Neural progenitor cell (in vitro differentiated cells): ENCODE measurements at regions not wholly inside any gene's neighbourhood (a gene's known extent, or its start where the extent isn't known, plus 50 kb on each side); places are given as distances from the start of the nearest gene placed in this dataset.

Source experiments
- DNase-seq: peaks from one replicate; pipeline ENCODE4 v3.0.0-alpha.2; 2016; ENCODE audit warnings: low spot score
- H2AFZ ChIP-seq: fragments of 200-600 bp; sonication (generic); replicated peaks from 2 replicates; pipeline ENCODE4 v1.6.1; 2016; ENCODE audit warnings: antibody characterized with exemption
- H3F3A ChIP-seq: fragments of 200-600 bp; sonication (generic); 2 replicates; pipeline ENCODE4 v1.6.1; 2016; ENCODE audit warnings: antibody characterized with exemption, low read depth
- H3K27ac ChIP-seq: fragments of 200-600 bp; sonication (generic); 2 replicates; pipeline ENCODE4 v1.5.1; 2016; ENCODE audit warnings: mild to moderate bottlenecking
- H3K27me3 ChIP-seq: fragments of 200-600 bp; sonication (generic); 2 replicates; pipeline ENCODE4 v1.6.1; 2016; ENCODE audit warnings: mild to moderate bottlenecking, moderate library complexity
- H3K36me3 ChIP-seq: fragments of 200-600 bp; sonication (generic); 2 replicates; pipeline ENCODE4 v1.5.1; 2016
- H3K4me1 ChIP-seq: fragments of 200-600 bp; sonication (generic); 2 replicates; pipeline ENCODE4 v1.6.1; 2016; ENCODE audit warnings: mixed run types
- H3K4me2 ChIP-seq: fragments of 200-600 bp; sonication (generic); 2 replicates; pipeline ENCODE4 v1.6.1; 2016
- H3K4me3 ChIP-seq: fragments of 200-600 bp; sonication (generic); 2 replicates; pipeline ENCODE4 v1.5.1; 2016
- H3K79me2 ChIP-seq: fragments of 200-600 bp; sonication (generic); 2 replicates; pipeline ENCODE4 v1.6.1; 2016; ENCODE audit warnings: low read depth
- H3K9ac ChIP-seq: fragments of 200-600 bp; sonication (generic); 2 replicates; pipeline ENCODE4 v1.6.1; 2016
- H3K9me3 ChIP-seq: fragments of 200-600 bp; sonication (generic); 2 replicates; pipeline ENCODE4 v1.5.1; 2016; ENCODE audit warnings: low read depth
- H4K20me1 ChIP-seq: fragments of 200-600 bp; sonication (generic); 2 replicates; pipeline ENCODE4 v1.6.1; 2016; ENCODE audit warnings: low read depth
- H3K27ac Mint-ChIP-seq: 3 replicates; pipeline ENCODE4 v1.8.0; 2021; ENCODE audit warnings: mixed read lengths
- H3K27me3 Mint-ChIP-seq: 2 replicates; pipeline ENCODE4 v1.8.0; 2022; ENCODE audit warnings: low read depth, mild to moderate bottlenecking, inconsistent platforms, moderate library complexity, mixed read lengths; ENCODE audit not compliant: insufficient read depth
- H3K36me3 Mint-ChIP-seq: 3 replicates; pipeline ENCODE4 v1.8.0; 2021; ENCODE audit warnings: mixed read lengths
- H3K4me1 Mint-ChIP-seq: 3 replicates; pipeline ENCODE4 v1.8.0; 2021; ENCODE audit warnings: mixed read lengths
- H3K4me3 Mint-ChIP-seq: 3 replicates; pipeline ENCODE4 v1.8.0; 2021; ENCODE audit warnings: mild to moderate bottlenecking, moderate library complexity, mixed read lengths
- H3K9me3 Mint-ChIP-seq: 3 replicates; pipeline ENCODE4 v1.8.0; 2020; ENCODE audit warnings: mixed read lengths
- EZH2 ChIP-seq: fragments of 200-600 bp; sonication (generic); IDR thresholded peaks from 2 replicates; pipeline ENCODE4 v1.6.1; 2017; ENCODE audit warnings: antibody characterized with exemption, mild to moderate bottlenecking, moderate library complexity
- EZH2phosphoT487 ChIP-seq: fragments of 200-600 bp; sonication (generic); IDR thresholded peaks from 2 replicates; pipeline ENCODE4 v1.6.1; 2017; ENCODE audit warnings: antibody characterized with exemption
- TF ChIP-seq, protein P1 (sequence below): fragments of 200-600 bp; sonication (generic); IDR thresholded peaks from 2 replicates; pipeline ENCODE4 v1.5.1; 2017; ENCODE audit warnings: antibody characterized with exemption, mild to moderate bottlenecking

DNA sequence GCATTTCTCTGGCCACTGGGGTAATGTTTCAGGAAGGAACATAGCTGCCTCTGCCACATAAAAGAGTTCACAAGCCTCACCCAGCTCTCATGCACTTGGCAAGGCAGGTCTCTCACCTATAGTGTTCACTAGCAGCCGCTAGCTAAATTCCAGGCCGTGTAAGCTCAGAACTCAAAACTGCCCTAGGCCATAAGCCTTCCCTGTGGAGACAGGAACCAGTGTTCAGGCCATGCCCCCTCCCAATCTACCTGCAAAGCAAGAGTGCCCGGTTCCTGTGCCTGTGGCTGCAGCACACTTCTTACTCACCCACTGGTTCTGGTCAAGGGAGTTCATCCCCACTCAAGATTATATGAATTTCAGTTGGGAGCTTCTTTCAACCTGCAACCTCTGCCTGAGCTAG, 60.7 kb upstream of the ZNF169 start:
- H3K27ac Mint-ChIP-seq, result no peak overlapping the region
- H3K4me3 ChIP-seq, result no peak overlapping the region

DNA sequence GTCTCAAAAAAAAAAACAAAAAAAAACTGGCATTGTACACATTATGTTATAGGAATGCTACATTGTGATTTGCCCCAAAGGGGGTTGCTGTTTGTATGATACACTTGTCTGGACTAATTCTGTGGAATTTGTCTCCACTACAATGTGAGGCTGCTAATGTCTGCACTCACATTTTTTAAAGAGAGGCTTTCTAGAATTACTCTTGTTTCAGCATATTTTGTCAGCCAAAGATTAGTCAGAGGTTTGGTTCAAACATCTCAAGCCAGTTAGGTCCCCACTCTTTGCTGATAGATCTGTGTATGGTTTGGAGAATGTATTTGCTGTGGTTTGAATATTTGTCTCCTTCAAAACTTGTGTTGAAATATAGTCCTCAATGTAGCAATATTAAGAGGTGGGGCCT, 59.3 kb upstream of the ZNF169 start:
- no peak overlapping the region for H2AFZ ChIP-seq
- no peaks in the 10 kb centered on the region for H3K9me3 ChIP-seq
- Mint-ChIP-seq H3K27me3 (peaks cover 4% of the 10 kb centered on the region), H3K4me3 (no peak overlapping the region), H3K27ac (no peak overlapping the region), H3K9me3 (peaks cover 34% of the 10 kb centered on the region), H3K4me1 (peaks cover 5% of the 10 kb centered on the region), H3K36me3 (peaks cover 24% of the 10 kb centered on the region)
- TF ChIP-seq, protein P1, sequence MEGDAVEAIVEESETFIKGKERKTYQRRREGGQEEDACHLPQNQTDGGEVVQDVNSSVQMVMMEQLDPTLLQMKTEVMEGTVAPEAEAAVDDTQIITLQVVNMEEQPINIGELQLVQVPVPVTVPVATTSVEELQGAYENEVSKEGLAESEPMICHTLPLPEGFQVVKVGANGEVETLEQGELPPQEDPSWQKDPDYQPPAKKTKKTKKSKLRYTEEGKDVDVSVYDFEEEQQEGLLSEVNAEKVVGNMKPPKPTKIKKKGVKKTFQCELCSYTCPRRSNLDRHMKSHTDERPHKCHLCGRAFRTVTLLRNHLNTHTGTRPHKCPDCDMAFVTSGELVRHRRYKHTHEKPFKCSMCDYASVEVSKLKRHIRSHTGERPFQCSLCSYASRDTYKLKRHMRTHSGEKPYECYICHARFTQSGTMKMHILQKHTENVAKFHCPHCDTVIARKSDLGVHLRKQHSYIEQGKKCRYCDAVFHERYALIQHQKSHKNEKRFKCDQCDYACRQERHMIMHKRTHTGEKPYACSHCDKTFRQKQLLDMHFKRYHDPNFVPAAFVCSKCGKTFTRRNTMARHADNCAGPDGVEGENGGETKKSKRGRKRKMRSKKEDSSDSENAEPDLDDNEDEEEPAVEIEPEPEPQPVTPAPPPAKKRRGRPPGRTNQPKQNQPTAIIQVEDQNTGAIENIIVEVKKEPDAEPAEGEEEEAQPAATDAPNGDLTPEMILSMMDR, result no peak
- TF ChIP-seq EZH2 (no peak), EZH2phosphoT487 (no peak)
- H4K20me1 ChIP-seq, result no peaks in the 10 kb centered on the region
- H3K9ac ChIP-seq, result no peak overlapping the region
- H3K27ac ChIP-seq, result no peak overlapping the region
- no peak for DNase-seq
- H3K4me3 ChIP-seq, result no peak overlapping the region
- H3K27me3 ChIP-seq, result no peaks in the 10 kb centered on the region
- H3K36me3 ChIP-seq, result no peaks in the 10 kb centered on the region
- no peaks in the 10 kb centered on the region for H3K4me1 ChIP-seq
- no peak overlapping the region for H3K4me2 ChIP-seq
- H3K79me2 ChIP-seq, result no peaks in the 10 kb centered on the region
- no peaks in the 10 kb centered on the region for H3F3A ChIP-seq

More for the DNA sequence above, 60.7 kb upstream of the ZNF169 start:
- TF ChIP-seq EZH2 (no peak), EZH2phosphoT487 (no peak)
- TF ChIP-seq, protein P1, result no peak
- Histone ChIP-seq H3K27ac (no peak overlapping the region), H3F3A (no peaks in the 10 kb centered on the region), H3K4me2 (no peak overlapping the region), H4K20me1 (no peaks in the 10 kb centered on the region), H3K79me2 (no peaks in the 10 kb centered on the region), H3K9ac (no peak overlapping the region), H3K36me3 (no peaks in the 10 kb centered on the region), H2AFZ (no peak overlapping the region), H3K4me1 (no peaks in the 10 kb centered on the region), H3K9me3 (no peaks in the 10 kb centered on the region), H3K27me3 (no peaks in the 10 kb centered on the region)
- DNase-seq, result no peak
- no peak overlapping the region for H3K4me3 Mint-ChIP-seq
- H3K4me1 Mint-ChIP-seq, result peaks cover 5% of the 10 kb centered on the region
- peaks cover 31% of the 10 kb centered on the region for H3K36me3 Mint-ChIP-seq
- peaks cover 35% of the 10 kb centered on the region for H3K9me3 Mint-ChIP-seq
- H3K27me3 Mint-ChIP-seq, result peaks cover 2% of the 10 kb centered on the region

DNA sequence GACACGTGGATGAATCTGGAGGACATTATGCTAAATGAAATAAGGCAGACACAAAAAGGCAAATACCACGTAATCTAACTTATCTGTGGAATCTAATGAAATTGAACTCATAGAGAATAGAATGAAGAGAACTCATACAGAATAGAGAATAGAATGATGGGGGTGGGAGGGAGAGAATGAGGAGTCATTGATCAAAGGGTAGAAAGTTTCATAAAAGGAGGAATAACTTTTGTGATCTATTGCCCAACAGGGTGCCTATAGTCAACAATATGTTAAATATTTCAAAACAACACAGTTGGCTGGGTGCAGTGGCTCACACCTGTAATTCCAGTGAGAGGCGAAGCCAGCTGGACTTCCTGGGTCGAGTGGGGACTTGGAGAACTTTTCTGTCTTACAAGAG, 54.9 kb upstream of the ZNF169 start:
- no peak for TF ChIP-seq EZH2phosphoT487
- TF ChIP-seq, protein P1, result no peak
- no peak for TF ChIP-seq EZH2
- no peak overlapping the region for H3K4me3 Mint-ChIP-seq

More for the DNA sequence above, 54.9 kb upstream of the ZNF169 start:
- H4K20me1 ChIP-seq, result no peaks in the 10 kb centered on the region
- H2AFZ ChIP-seq, result no peak overlapping the region
- H3K4me1 Mint-ChIP-seq, result peaks cover 5% of the 10 kb centered on the region
- peaks cover 4% of the 10 kb centered on the region for H3K27me3 Mint-ChIP-seq
- peaks cover 11% of the 10 kb centered on the region for H3K36me3 Mint-ChIP-seq
- H3K79me2 ChIP-seq, result no peaks in the 10 kb centered on the region
- H3F3A ChIP-seq, result no peaks in the 10 kb centered on the region
- DNase-seq, result no peak
- no peaks in the 10 kb centered on the region for H3K9me3 ChIP-seq
- no peaks in the 10 kb centered on the region for H3K4me1 ChIP-seq
- no peak overlapping the region for H3K4me3 ChIP-seq
- no peak overlapping the region for H3K9ac ChIP-seq
- no peak overlapping the region for H3K27ac Mint-ChIP-seq
- no peaks in the 10 kb centered on the region for H3K36me3 ChIP-seq
- peaks cover 30% of the 10 kb centered on the region for H3K9me3 Mint-ChIP-seq
- no peak overlapping the region for H3K4me2 ChIP-seq
- no peaks in the 10 kb centered on the region for H3K27me3 ChIP-seq
- no peak overlapping the region for H3K27ac ChIP-seq
